ENCODE measurements at regions not wholly inside any gene's neighbourhood (a gene's known extent, or its start where the extent isn't known, plus 50 kb on each side); places are given as distances from the start of the nearest gene placed in this dataset.
A peak's percentile ranks its signal among the peaks of the same experiment; 100 is the strongest.

GRCh38 chr1:168918860-168919741 is 187.4 kb upstream of the ATP1B1 start:
- no peak for DNase-seq (ENCODE audit: low read depth)

GRCh38 chr1:168920456-168921094 is 185.9 kb upstream of the ATP1B1 start:
- DNase-seq (ENCODE audit: low read depth), result peak; percentile 45

- no peak for DNase-seq (ENCODE audit: low read depth)
Observed at GRCh38 chr1:168921629-168922028, 184.9 kb upstream of the ATP1B1 start.

DNA sequence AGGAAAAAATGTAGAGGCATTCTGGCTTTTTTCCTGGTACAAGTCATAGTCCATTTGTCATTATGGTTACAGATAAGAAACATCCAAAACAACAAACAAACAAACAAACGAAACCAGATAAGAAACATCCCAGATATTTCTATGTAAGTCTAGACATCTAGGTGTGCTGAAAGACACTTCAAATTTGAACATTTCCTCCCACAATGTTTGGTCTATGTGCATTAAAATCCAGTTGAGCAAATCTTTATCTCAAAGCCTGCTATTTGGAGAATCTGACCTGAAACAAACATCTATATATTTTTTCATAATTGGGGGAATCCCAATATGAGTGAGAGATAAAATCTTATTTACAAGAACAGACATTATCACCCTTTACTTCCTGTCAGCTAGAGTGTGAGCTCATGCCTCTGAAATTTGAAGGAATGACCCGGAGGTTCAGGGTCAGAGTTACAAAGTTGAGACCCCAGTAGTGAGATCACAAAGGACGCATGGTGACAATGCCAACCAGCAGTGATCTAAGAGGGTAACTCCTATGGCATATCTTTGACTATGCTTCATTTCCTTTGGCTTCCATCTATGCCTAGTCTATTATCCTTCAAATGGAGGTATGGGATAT is 182.9 kb upstream of the ATP1B1 start:
- DNase-seq (ENCODE audit: low read depth), result no peak

- no peak for DNase-seq (ENCODE audit: low read depth)
Observed at GRCh38 chr1:168924976-168925375, 181.5 kb upstream of the ATP1B1 start.

GRCh38 chr1:168926236-168926635 is 180.3 kb upstream of the ATP1B1 start:
- DNase-seq (ENCODE audit: low read depth), result no peak

- peak; percentile 37 for DNase-seq (ENCODE audit: low read depth)
Observed at GRCh38 chr1:168932539-168932938, 174.0 kb upstream of the ATP1B1 start.

DNA sequence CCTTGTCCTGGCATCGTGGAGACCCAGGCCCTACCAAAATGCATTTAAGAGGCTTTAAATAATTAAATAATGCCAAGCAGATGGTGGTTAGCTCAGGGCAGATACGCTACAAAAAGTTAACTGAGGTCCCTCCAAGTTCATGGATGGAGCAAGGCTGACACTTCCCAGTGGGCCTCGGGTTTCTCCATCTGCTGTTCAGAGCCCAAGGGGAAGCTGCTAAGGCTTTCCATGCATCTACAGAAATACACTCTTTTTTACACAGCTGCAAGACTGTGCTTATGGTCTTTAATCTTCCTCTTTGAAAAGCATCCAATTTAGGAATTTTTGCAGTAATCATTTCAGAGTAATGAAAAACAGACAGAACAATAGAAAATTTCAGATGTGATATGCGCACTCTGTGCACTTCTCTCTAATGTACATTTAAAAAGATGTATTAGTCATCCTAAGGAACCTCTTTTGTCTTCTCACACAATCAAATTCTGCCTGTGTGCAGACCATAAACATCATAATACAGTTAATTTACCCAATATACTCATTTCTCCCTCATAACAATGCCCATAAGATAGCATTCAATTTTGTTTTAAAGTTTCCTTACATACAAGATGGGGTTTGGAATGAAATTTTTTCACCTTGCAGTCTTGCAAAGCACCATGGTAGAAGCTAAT is 173.2 kb upstream of the ATP1B1 start:
- no peak for DNase-seq (ENCODE audit: low read depth)

- DNase-seq (ENCODE audit: low read depth), result no peak
Observed at GRCh38 chr1:168939110-168939946, 167.2 kb upstream of the ATP1B1 start.

DNA sequence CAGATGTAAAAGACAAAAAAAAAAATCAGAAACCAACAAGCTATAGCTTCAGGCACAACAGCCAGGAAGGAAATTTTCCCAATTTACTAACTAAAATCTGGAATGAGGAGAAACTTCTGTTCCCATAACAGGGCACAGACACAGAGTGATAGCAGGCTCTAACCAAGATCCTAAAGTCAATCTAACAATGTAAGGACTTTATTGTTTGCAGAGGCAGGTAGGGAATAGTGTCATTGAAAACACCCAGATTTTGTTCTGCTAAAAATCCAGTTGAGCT is 166.6 kb upstream of the ATP1B1 start:
- DNase-seq (ENCODE audit: low read depth), result no peak

DNA sequence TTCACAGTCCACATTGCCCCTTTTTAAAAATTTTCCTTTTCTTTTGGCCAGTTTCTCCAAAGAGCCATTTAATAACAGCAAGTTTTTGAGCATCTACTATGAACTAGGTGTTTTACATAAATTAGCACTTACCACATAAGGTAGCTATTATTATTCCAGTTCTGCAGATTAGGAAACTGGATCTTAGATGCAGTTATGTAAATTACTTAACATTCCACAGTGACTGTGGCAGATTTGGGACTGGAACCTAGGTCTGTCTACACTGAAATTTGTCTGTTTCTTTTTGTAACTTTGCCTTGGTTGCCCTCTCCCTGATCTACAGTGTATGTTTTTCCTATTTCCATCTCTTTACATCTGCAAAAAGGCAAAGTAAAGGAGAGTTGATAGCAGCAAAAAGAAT is 164.8 kb upstream of the ATP1B1 start:
- DNase-seq (ENCODE audit: low read depth), result no peak

GRCh38 chr1:168942165-168942564 is 164.3 kb upstream of the ATP1B1 start:
- DNase-seq (ENCODE audit: low read depth), result no peak

GRCh38 chr1:168945870-168946269 is 160.6 kb upstream of the ATP1B1 start:
- DNase-seq (ENCODE audit: low read depth), result no peak

GRCh38 chr1:168947041-168947440 is 159.4 kb upstream of the ATP1B1 start:
- no peak for DNase-seq (ENCODE audit: low read depth)

- DNase-seq (ENCODE audit: low read depth), result no peak
Observed at GRCh38 chr1:168949672-168950071, 156.8 kb upstream of the ATP1B1 start.

DNA sequence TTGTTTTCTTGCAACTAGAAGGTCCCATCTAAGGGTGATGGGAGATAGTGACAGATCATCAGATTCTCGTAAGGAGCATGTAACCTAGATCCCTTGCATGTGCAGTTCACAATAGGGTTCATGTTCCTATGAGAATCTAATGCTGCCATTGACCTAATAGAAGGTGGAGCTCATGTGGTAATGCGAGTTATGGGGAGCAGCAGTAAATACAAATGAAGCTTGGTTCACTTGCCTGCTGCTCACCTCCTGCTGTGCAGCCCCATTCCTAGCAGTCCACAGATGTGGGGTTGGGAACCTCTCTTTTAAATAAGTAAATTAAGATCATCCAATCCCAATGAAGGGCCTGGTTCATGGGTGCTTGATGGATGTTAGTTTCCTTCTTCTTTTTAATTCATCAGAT is 148.7 kb upstream of the ATP1B1 start:
- no peak for DNase-seq (ENCODE audit: low read depth)

DNA sequence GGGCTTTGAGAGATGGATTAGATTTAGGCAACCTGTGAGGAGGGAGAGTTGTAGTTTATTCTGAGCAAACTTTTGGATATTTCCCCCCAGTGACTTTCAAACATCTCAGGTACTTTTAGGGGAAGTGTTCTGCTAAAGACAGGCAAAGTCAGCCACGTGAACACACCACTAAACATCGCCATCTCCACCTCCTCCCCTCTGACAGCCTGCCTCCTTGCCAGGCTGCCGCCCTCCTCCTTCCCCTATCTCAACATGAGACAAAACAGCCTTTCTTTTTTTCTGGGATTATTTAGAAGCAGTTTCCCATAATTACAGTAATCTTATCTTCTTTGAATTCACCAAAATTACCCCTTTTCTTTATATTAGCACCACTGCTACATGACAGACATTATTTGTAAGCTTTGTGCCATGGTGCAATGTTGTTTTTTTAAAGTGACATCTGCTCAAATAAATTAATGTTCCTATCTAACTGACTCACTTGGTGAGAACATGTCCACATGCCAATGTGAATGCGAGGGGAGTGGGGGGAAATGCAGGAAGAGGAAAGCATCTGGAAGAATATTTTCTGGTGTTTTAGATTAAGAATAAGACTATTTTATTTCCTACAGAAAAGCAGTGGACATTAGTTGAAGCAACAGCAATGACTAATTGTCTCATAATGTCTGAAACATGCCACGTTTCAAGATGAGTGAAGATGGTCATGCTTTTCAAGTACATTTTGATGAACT is 147.8 kb upstream of the ATP1B1 start:
- no peak for DNase-seq (ENCODE audit: low read depth)

- no peak for DNase-seq (ENCODE audit: low read depth)
Observed at GRCh38 chr1:168959382-168959781, 147.1 kb upstream of the ATP1B1 start.

DNA sequence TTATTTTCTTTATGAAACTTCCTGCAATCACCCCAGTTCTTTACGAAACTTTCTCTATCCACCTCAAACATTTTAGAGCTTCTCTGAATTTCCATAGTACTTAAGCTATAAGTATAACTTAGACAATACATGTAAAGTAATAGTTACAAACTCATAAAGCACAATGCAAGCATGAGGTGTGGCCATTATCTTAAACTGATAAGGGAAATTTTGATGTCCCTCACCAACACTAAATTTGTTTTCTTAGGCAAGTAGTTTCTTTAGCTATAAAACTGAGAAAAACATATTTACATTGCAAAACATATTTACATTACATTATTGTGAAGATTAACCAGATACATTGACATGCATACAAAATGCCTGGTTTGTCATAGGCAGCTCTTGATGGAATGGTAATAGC is 146.4 kb upstream of the ATP1B1 start:
- DNase-seq (ENCODE audit: low read depth), result no peak

DNA sequence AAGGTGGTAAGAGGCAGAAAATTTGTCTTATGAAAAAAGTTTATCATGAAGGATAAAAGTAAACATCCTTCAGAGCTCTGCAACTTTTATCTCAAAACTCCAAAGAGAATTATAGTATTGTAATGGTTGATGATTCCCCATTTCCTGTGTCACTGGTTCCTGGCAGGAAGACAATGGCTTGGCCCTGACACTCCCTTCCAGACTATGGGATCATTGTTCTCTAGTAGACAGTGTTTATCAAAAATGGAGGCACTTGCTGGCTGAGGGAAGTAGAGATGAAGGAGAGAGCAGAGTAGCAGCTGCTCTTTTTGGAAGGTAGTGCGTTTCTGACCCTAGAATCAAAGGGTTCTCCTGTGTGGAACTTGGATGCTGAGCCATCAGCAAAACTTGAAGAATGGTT is 145.9 kb upstream of the ATP1B1 start:
- DNase-seq (ENCODE audit: low read depth), result no peak

GRCh38 chr1:168963601-168964000 is 142.9 kb upstream of the ATP1B1 start:
- no peak for DNase-seq (ENCODE audit: low read depth)
